Kidney epithelial cell (primary cell): ENCODE measurements at regions not wholly inside any gene's neighbourhood (a gene's known extent, or its start where the extent isn't known, plus 50 kb on each side); places are given as distances from the start of the nearest gene placed in this dataset.
"Not testable (repeated sequence)": the region's sequence is repeated elsewhere in the genome, so short reads cannot be mapped to it uniquely, and the experiment has no call there.

Experiments used
- DNase-seq: peaks from one replicate; pipeline ENCODE4 v3.0.0-alpha.2; 2010; ENCODE audit warnings: low read depth
- H3K27me3 ChIP-seq: 2 replicates; pipeline ENCODE4 v1.6.0; 2011; ENCODE audit warnings: low read length; ENCODE audit not compliant: control insufficient read depth, insufficient read depth
- H3K36me3 ChIP-seq: 2 replicates; pipeline ENCODE4 v1.5.1; 2011; ENCODE audit warnings: low read length; ENCODE audit not compliant: control insufficient read depth, insufficient read depth
- H3K4me3 ChIP-seq: 2 replicates; pipeline ENCODE4 v1.5.1; 2011; ENCODE audit warnings: low read depth, mild to moderate bottlenecking, control low read depth, low read length
- CTCF ChIP-seq: IDR thresholded peaks from 2 replicates; pipeline ENCODE4 v1.5.1; 2011; ENCODE audit warnings: mild to moderate bottlenecking, moderate library complexity, low read length, control low read depth, inconsistent platforms; ENCODE audit not compliant: insufficient read depth, poor library complexity, severe bottlenecking

GRCh38 chrX:113384628-113385027, 544.0 kb upstream of the AMOT start:
- Histone ChIP-seq H3K36me3 (no peaks in the 10 kb centered on the region), H3K4me3 (no peak overlapping the region), H3K27me3 (no peaks in the 10 kb centered on the region)
- peak; percentile 10 for DNase-seq
- TF ChIP-seq CTCF: no peak

- H3K4me3 ChIP-seq, H3K36me3 ChIP-seq, H3K27me3 ChIP-seq, DNase-seq: not testable (repeated sequence)
Observed at GRCh38 chrX:113373421-113373820, 532.8 kb upstream of the AMOT start.

- Histone ChIP-seq H3K36me3 (no peaks in the 10 kb centered on the region), H3K27me3 (no peaks in the 10 kb centered on the region), H3K4me3 (no peak overlapping the region)
- DNase-seq: no peak
- TF ChIP-seq CTCF: no peak
Observed at GRCh38 chrX:113370006-113370405, 529.4 kb upstream of the AMOT start.

GRCh38 chrX:113369056-113369455, 528.4 kb upstream of the AMOT start:
- no peak for DNase-seq
- H3K4me3 ChIP-seq: no peak overlapping the region
- H3K36me3 ChIP-seq: no peaks in the 10 kb centered on the region
- no peak for TF ChIP-seq CTCF
- H3K27me3 ChIP-seq: no peaks in the 10 kb centered on the region

GRCh38 chrX:113353134-113353533, 512.5 kb upstream of the AMOT start:
- Histone ChIP-seq H3K27me3 (no peaks in the 10 kb centered on the region), H3K4me3 (no peak overlapping the region), H3K36me3 (no peaks in the 10 kb centered on the region)
- no peak for TF ChIP-seq CTCF
- no peak for DNase-seq

- DNase-seq: no peak
- no peaks in the 10 kb centered on the region for H3K36me3 ChIP-seq
- H3K4me3 ChIP-seq: no peak overlapping the region
- H3K27me3 ChIP-seq: no peaks in the 10 kb centered on the region
- TF ChIP-seq CTCF: no peak
Observed at GRCh38 chrX:113330416-113330815, 489.8 kb upstream of the AMOT start.
